Pons (tissue), 1 donor: ENCODE measurements at regions not wholly inside any gene's neighbourhood (a gene's known extent, or its start where the extent isn't known, plus 50 kb on each side); places are given as distances from the start of the nearest gene placed in this dataset.

Experiments
- DNase-seq: peaks from one replicate; pipeline ENCODE4 v3.0.0-alpha.2; 2016; ENCODE audit warnings: low spot score

GRCh38 chr2:217691516-217691915 is 311.3 kb downstream of the TNS1 start:
- no peak for DNase-seq

DNA sequence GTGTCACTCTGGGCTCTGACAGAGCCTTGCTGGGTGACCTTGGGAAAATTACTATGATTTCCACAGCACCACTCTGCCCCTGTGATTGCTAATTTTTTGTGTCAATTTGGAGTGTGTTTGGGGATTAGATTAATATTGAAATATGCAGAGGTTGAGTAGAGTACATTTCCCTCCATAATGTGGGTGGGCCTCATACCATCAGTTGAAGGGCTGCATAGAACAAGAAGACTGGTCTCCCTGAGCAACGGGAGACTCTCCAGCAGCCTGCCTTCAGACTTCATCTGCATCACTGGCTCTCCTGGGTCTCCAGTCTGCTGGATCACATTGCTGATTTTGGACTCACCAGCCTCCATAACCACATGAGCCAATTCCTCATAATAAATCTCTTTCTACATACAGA is 313.7 kb downstream of the TNS1 start:
- no peak for DNase-seq

DNA sequence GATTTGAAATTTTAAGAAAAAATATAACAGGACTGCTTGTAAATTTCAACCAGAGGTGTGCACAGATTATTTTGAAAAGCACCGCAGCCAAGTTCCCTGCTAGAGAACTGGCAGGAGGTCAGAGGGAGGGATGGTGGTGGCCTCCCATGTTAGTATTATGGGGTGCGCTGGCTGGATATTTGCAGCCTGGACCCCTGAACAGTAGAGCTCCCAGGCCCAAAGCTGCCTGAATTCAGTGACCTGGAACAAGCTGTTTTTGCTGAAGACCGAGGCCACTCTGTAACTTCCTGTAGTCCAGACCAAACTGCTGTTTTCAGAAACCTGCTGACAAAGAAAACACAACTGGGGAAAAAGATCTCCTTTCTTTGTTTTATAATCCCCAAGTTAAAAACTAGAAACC is 314.3 kb downstream of the TNS1 start:
- DNase-seq: no peak

DNA sequence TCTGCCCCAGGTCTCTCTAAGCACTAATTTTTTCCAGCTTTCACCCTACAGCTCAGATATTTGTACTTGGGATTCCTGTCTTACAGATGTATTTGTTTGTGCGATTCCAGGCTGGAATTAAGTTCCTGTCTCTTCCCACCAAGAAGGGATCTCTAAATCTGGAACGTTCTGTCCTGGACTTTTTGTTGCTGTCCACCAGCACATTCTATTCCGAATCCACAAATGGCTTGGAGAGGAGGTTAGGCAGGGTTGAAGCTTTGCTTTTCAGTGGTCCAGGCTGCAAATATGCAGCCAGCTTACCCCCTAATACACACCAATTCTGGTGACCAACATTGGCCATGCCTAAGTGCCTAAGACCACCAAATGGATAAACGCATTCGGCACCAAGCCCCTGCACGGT is 315.0 kb downstream of the TNS1 start:
- DNase-seq: no peak

- DNase-seq: no peak
Measured at GRCh38 chr2:217685255-217685605, 317.6 kb downstream of the TNS1 start.

- no peak for DNase-seq
Measured at GRCh38 chr2:217684431-217685254, 318.2 kb downstream of the TNS1 start.

- no peak for DNase-seq
Measured at GRCh38 chr2:217683106-217683870, 319.5 kb downstream of the TNS1 start.

DNA sequence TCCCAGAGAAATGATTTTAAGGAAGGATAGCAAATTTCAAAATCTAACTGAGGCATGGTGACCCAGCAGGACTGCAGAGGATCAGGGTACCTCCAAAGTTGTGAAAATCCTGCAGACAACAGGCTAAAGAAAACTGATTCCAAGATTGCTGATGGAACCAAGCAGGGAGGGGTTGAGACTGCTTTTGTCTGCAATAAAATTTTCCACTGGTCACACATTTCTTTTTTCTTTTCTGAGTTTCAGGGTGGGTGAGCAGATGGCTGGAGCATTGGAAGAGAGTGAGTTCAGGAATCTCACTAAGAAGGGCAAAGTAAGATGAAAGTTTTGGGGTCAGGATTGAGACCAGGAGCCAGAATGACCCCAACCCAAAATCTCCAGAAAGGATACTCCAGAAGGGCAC is 321.0 kb downstream of the TNS1 start:
- DNase-seq: no peak

DNA sequence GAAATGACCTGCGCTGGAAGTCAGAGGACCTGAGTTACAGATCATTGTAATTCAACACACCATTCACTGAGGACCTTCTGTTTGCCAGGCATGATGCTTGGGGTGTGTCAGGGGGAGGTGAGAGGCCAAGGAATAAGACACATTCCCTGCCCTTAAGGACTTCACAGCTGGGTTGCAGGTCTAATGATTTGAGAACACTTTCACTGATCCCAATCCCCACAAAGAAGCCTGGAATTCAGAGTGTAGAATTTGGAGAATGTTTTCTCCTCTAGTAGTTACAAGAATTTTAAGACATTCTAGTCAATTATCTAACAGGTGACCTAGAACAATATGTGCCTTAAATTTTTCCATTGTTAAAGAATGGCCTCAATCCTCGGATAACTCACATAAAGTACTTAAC is 322.4 kb downstream of the TNS1 start:
- no peak for DNase-seq

GRCh38 chr2:217673627-217674026 is 329.2 kb downstream of the TNS1 start:
- no peak for DNase-seq

GRCh38 chr2:217672472-217672871 is 330.3 kb downstream of the TNS1 start:
- no peak for DNase-seq

DNA sequence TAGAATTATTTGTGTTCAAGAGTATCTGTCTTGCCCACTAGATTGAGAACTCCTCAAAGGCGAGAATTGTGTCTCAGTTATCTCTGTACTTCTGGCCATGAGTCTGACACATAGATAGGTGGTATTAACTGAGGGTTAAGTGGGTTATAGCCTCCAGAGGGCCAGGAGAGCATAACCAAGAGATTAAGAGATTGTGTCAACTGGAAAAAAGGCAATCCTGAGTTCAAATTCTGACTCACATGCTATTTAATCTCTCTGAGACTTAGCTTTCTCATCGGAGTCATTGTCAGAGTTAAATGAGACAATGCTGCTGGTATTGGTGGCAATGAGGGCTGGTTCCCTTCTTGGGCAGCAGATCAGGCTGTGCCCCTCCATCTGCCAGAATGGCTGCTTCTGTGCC is 330.9 kb downstream of the TNS1 start:
- no peak for DNase-seq

DNA sequence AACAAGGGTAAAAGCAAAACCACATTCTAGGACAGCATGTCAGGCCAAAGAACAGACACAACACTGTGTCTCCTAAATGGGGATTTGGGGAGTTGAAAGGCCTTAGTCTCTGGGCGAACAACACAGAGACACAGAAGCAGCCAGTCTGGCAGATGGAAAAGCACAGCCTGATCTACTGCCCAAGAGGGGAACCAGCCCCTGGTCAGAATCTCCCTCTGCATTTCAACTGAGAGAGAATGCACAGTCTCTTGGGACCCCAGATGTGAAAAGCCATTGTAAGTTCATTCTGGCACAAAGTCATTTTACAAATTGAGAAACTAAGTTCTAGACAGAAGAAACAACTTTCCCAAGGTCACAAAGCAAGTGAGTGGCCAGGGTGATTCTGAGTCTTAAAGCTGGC is 331.7 kb downstream of the TNS1 start:
- no peak for DNase-seq

DNA sequence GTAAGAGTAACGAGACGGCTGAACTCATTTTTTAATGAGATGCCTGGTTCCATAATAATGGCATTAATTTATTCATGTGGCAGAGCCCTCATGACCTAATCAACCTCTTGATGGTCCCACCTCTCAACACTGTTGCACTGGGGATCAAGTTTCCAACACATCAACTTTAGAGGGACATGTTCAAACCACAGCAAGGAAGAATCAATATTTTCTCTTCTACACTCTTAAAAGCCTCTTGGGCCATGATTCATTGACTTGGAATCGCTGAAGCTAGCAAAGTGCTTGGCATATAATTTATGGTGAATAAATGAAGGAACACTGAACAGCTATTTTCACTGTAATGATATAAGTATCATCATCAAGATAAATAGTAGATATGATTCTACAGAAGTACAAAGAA is 333.0 kb downstream of the TNS1 start:
- DNase-seq: no peak

DNA sequence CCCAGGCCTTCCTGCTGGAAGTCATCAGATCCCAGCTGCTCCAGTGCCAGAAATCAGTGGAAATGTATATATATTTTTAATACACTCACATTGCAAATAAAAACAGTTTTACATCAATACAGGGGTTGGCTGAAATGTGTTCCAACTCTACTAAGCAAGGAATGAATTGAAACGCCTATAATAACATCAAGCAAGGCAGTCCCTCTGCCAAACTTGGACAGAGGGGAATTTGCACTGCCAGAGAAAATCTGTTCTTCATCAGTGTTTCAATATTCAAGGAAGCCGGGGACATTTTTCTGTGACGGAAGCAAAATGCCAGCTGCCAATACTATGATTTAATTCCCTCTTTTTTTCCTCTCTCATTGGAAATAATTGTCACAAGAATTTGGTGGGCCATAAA is 335.3 kb downstream of the TNS1 start:
- no peak for DNase-seq

DNA sequence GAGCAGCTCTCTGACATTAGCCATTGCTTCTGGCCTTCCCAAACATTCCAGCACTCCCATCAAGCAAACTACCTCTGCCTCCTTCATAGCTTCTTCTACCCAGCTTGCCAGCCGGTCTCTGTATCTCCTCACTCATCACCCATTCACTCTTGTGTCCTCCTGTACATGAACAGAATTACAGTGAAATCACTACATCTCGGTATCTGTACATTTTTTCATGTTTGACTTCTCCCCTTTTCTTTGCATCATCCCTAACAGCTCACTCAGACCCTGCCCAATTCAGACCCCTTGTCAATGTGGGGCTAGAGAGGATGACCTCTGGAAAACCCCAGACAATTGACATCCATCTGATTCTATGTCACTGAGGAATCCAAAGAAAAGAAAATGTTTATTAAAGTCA is 335.8 kb downstream of the TNS1 start:
- no peak for DNase-seq

- no peak for DNase-seq
Measured at GRCh38 chr2:217666338-217666737, 336.5 kb downstream of the TNS1 start.

DNA sequence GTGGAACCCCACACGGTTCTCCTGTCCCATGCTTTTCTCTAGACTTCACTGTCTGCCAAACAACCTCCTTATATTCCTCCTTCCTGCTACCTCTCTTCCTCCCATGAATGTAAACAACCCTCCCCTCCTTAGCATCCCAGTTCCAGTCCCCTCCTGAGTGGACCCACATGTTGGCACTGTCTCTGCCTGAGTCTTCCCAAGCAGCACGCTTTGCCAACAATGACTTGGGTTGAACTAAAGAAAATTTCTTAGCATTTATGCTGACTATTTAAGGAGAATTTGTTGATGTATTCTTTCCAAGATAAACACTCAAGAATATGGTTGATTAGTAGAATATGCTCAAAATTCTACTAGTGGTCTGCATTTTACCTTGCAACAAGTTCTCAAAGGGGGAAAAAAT is 338.0 kb downstream of the TNS1 start:
- DNase-seq: no peak

DNA sequence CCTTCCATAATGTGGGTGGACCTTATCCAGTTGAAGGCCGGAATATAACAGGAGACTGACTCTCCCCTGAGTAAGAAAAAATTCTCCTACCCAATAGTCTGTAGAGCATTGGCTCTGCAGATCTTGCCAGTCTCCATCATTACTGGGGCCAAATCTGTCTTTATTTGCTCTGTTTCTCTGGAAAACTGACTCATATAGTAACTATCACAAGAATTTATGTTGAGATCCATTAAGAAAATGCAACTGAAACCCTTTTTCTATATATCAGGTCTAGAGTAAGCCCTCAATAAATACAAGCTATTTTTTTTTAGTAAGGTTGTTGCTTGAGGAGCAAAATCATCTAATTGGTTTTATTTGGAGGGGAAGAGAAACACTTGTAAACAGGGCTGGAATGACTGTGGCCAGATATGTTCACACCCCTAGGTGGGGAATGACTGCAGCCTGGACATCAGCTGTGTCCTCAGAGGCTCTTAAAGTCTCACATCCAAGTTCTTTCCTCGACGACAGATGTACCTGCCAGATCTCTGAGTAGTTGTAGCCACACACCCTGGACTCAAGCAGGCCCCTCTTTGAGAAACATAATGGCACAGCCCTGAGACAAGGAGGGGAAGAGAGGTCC is 339.7 kb downstream of the TNS1 start:
- DNase-seq: no peak

DNA sequence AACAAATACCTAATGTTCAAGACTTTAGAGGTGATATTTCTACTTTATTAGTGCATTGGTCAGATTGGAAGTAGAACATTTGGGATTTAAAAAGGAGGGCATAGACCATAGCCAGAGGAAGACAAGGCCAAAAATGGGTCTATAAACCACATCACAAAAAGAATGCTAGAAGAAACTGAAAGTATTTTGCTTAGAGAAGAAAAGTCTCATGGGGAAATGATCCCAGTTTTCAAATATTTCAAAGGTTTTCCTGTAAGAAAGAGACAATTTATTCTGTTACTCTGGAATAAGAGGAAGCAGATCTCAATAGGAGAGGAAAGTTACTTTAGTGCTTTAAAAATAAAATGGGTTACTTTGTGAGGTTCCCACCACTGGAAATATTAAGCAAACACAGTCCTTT is 341.4 kb downstream of the TNS1 start:
- no peak for DNase-seq

DNA sequence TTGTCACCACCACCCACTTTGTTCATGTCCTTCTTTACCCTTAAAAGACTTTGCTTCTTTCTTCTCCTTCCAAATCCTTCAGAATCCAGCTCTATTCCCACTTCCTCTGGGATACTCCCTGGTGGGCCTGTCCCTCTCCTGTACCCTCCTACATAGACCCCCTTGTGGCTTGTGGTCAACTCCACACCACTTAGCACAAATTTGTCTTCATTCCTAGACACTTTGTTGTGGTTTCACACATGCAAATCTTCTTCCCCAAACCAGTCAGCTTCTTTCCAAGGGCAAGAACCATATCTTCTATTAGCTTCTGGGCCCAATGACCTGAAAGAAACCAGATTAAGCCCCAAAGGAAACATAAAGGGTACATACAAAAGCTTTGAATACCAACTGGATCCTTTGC is 342.4 kb downstream of the TNS1 start:
- DNase-seq: no peak

DNA sequence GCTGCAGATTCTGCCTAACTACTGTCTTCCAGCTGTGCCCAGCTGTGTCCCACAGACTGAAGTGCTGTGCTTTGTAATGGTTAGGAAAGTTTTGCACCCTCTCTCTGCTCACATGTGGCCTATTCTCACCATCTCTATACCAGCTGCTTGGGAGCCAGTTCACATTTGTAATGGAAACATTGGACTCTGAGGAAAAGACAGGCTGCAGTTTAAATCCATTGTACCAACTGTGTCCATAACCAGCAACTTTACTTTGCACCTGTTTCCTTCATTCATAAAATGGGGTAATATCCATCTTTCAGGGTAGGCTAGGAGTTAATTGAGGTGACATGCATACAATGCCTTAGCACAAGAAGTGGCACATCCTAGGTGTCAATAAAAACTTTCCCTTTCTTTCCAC is 344.0 kb downstream of the TNS1 start:
- no peak for DNase-seq

- no peak for DNase-seq
Measured at GRCh38 chr2:217657252-217657651, 345.5 kb downstream of the TNS1 start.
